B cell (primary cell): ENCODE measurements at regions not wholly inside any gene's neighbourhood (a gene's known extent, or its start where the extent isn't known, plus 50 kb on each side); places are given as distances from the start of the nearest gene placed in this dataset.

Experiments used
- ATAC-seq: fragments of 200-7000 bp; cut with Tn5 transposase; one replicate; pipeline ENCODE4 v1.10.0; 2021; ENCODE audit warnings: low read depth, mild to moderate bottlenecking, moderate number of reproducible peaks, moderate library complexity
- CTCF ChIA-PET: fragments of 350-600 bp; sonication (Branson Sonifier 250); formaldehyde crosslinking; loops from one replicate; lab custom pipeline; 2021; ENCODE audit warnings: antibody characterized with exemption, inconsistent platforms; lab: Charles Lee
- POLR2A ChIA-PET: fragments of 350-600 bp; sonication (Branson Sonifier 250); formaldehyde crosslinking; loops from one replicate; lab custom pipeline; 2021; ENCODE audit warnings: antibody characterized with exemption; lab: Charles Lee
- DNase-seq: peaks from one replicate; pipeline ENCODE4 v3.0.0; 2013
- H2AFZ ChIP-seq: 2 replicates; pipeline ENCODE4 v1.6.1; 2012; ENCODE audit warnings: mild to moderate bottlenecking, low read depth, low read length; ENCODE audit not compliant: insufficient read depth, poor library complexity, severe bottlenecking
- H3K27ac ChIP-seq, 2 donors: 1 replicate in 1 of 2; 2 replicates in 1 of 2; pipeline ENCODE4 v1.5.1; 2012 to 2013; ENCODE audit warnings: low read length in 2 of 2, mild to moderate bottlenecking in 2 of 2, moderate library complexity in 1 of 2
- H3K27me3 ChIP-seq, 4 experiments: fragments of 200-600 bp in 1 of 4; sonication (generic) in 1 of 4; replicated peaks in 1 of 4; 1 replicate in 2 of 4; 2 replicates in 2 of 4; pipeline versions ENCODE4 v1.6.1 to v1.7.0; 2013 to 2016; ENCODE audit warnings: low read length in 3 of 4, mild to moderate bottlenecking in 2 of 4, mixed read lengths in 1 of 4, moderate library complexity in 1 of 4; ENCODE audit not compliant: insufficient read depth in 4 of 4, control insufficient read depth in 3 of 4; ENCODE audit errors: control extremely low read depth in 1 of 4
- H3K36me3 ChIP-seq, 2 experiments: replicated peaks in 1 of 2; 1 replicate in 1 of 2; 2 replicates in 1 of 2; pipeline versions ENCODE4 v1.6.1 to v1.7.1; 2013; ENCODE audit warnings: low read length in 1 of 2; ENCODE audit not compliant: insufficient read depth in 2 of 2, control insufficient read depth in 1 of 2; ENCODE audit errors: control extremely low read depth in 1 of 2, extremely low read depth in 1 of 2
- H3K4me1 ChIP-seq, 2 donors: fragments of 200-600 bp in 1 of 2; sonication (generic) in 1 of 2; 1 replicate in 1 of 2; 2 replicates in 1 of 2; pipeline versions ENCODE4 v1.5.1 to v1.6.1; 2013 to 2017; ENCODE audit warnings: low read length in 2 of 2; ENCODE audit not compliant: control insufficient read depth in 2 of 2, insufficient read depth in 2 of 2
- H3K4me2 ChIP-seq: replicated peaks from 2 replicates; pipeline ENCODE3; 2012; ENCODE audit warnings: mild to moderate bottlenecking, low read depth, low read length; ENCODE audit not compliant: poor library complexity, severe bottlenecking
- H3K4me3 ChIP-seq, 5 experiments: fragments of 200-600 bp in 1 of 5; sonication (generic) in 1 of 5; 1 replicate in 3 of 5; 2 replicates in 2 of 5; pipeline versions ENCODE4 v1.5.1 to v1.7.0; 2011 to 2016; ENCODE audit warnings: low read length in 4 of 5, mild to moderate bottlenecking in 4 of 5, low read depth in 2 of 5, control low read depth in 1 of 5, moderate library complexity in 1 of 5; ENCODE audit not compliant: insufficient read depth in 1 of 5; ENCODE audit errors: control extremely low read depth in 1 of 5, extremely low read depth in 1 of 5
- H3K79me2 ChIP-seq: fragments of 200-600 bp; sonication (generic); one replicate; pipeline ENCODE4 v1.6.0; 2016; ENCODE audit warnings: low read length; ENCODE audit not compliant: control insufficient read depth, insufficient read depth
- H3K9ac ChIP-seq: fragments of 200-600 bp; sonication (generic); 2 replicates; pipeline ENCODE4 v1.6.1; 2017; ENCODE audit warnings: mild to moderate bottlenecking, low read length, moderate library complexity
- H3K9me3 ChIP-seq, 3 donors: one replicate each; pipeline versions ENCODE4 v1.6.1 to v1.7.1; 2013; ENCODE audit warnings: low read length in 2 of 3; ENCODE audit not compliant: control insufficient read depth in 2 of 3, insufficient read depth in 1 of 3; ENCODE audit errors: control extremely low read depth in 1 of 3
- H4K20me1 ChIP-seq: 2 replicates; pipeline ENCODE4 v1.6.0; 2012; ENCODE audit warnings: mild to moderate bottlenecking, low read length; ENCODE audit not compliant: insufficient read depth, control insufficient read depth, poor library complexity, severe bottlenecking
- H3K27ac Mint-ChIP-seq: one replicate; pipeline ENCODE4 v1.8.0; 2021; ENCODE audit warnings: mixed read lengths
- H3K27me3 Mint-ChIP-seq: one replicate; pipeline ENCODE4 v1.8.0; 2021; ENCODE audit warnings: mixed read lengths
- H3K4me1 Mint-ChIP-seq: one replicate; pipeline ENCODE4 v1.8.0; 2021; ENCODE audit warnings: mixed read lengths
- H3K4me3 Mint-ChIP-seq: one replicate; pipeline ENCODE4 v1.8.0; 2021; ENCODE audit warnings: mixed read lengths
- H3K9me3 Mint-ChIP-seq: one replicate; pipeline ENCODE4 v1.8.0; 2022; ENCODE audit warnings: mixed read lengths; ENCODE audit not compliant: insufficient read depth
- CTCF ChIP-seq: fragments of 200-600 bp; IDR thresholded peaks from one replicate; pipeline ENCODE4 v1.8.0; 2022; ENCODE audit warnings: antibody characterized with exemption, mild to moderate bottlenecking
- EZH2 ChIP-seq: IDR thresholded peaks from 2 replicates; pipeline ENCODE4 v1.6.1; 2012; ENCODE audit warnings: borderline replicate concordance, low read depth, mild to moderate bottlenecking, moderate library complexity, low read length; ENCODE audit not compliant: insufficient read depth, poor library complexity, severe bottlenecking
- WGBS: methylation state at CpG from one replicate; pipeline ENCODE4 v1.1.5; 2013; ENCODE audit warnings: missing lambda C conversion rate; ENCODE audit not compliant: insufficient coverage; 5-methylcytosine and 5-hydroxymethylcytosine counted together
- intact Hi-C: fragments of 100-400 bp; cut with micrococcal nuclease; formaldehyde crosslinking; loops from one replicate; pipeline ENCODE4 v1.10.0; 2022

- H3K4me1 Mint-ChIP-seq: no peaks in the 10 kb centered on the region
- no peak overlapping the region for H3K27ac Mint-ChIP-seq
- H3K9me3 Mint-ChIP-seq: peaks cover 18% of the 10 kb centered on the region
Observed at GRCh38 chr7:124295289-124295688, 262.4 kb upstream of the TMEM229A start.

GRCh38 chr7:124284937-124285336 is 252.1 kb upstream of the TMEM229A start:
- no peak overlapping the region for H3K4me2 ChIP-seq
- H3K4me1 ChIP-seq: no peaks in the 10 kb centered on the region
- no peaks in the 10 kb centered on the region for H3K4me1 Mint-ChIP-seq
- H3K9me3 ChIP-seq: no peaks in the 10 kb centered on the region
- no peaks in the 10 kb centered on the region for H4K20me1 ChIP-seq
- no peak overlapping the region for H3K27ac ChIP-seq
- H3K27me3 Mint-ChIP-seq: no peaks in the 10 kb centered on the region
- H3K27ac Mint-ChIP-seq: no peak overlapping the region
- no peaks in the 10 kb centered on the region for H3K27me3 ChIP-seq
- CTCF ChIA-PET: no interaction called here
- no peaks in the 10 kb centered on the region for H3K9me3 Mint-ChIP-seq
- DNase-seq (no peak), ATAC-seq (no peak)
- H3K4me3 ChIP-seq: no peak overlapping the region
- TF ChIP-seq EZH2: no peak
- TF ChIP-seq CTCF: no peak
- no peak overlapping the region for H2AFZ ChIP-seq
- no peaks in the 10 kb centered on the region for H3K79me2 ChIP-seq
- H3K4me3 Mint-ChIP-seq: no peak overlapping the region
- H3K9ac ChIP-seq: no peak overlapping the region
- H3K36me3 ChIP-seq: no peaks in the 10 kb centered on the region
- POLR2A ChIA-PET: no interaction called here
- intact Hi-C loops: no loop called here
- no CpG with 5 or more reads among the region's 1 CpG for WGBS

More at GRCh38 chr7:124295289-124295688, 262.4 kb upstream of the TMEM229A start:
- DNase-seq: no peak
- Histone ChIP-seq H3K4me1 (no peaks in the 10 kb centered on the region), H3K9me3 (peaks cover 0 to 5% (median 0%) of the 10 kb centered on the region in 3 donors), H4K20me1 (no peaks in the 10 kb centered on the region), H3K27ac (no peak overlapping the region), H3K4me2 (no peak overlapping the region), H3K36me3 (no peaks in the 10 kb centered on the region), H3K27me3 (no peaks in the 10 kb centered on the region), H3K79me2 (no peaks in the 10 kb centered on the region), H2AFZ (no peak overlapping the region), H3K4me3 (no peak overlapping the region), H3K9ac (no peak overlapping the region)
- no CpG with 5 or more reads among the region's 1 CpG for WGBS
- H3K4me3 Mint-ChIP-seq: no peak overlapping the region
- ChIA-PET CTCF (no interaction called here), POLR2A (no interaction called here)
- no peak for ATAC-seq
- H3K27me3 Mint-ChIP-seq: no peaks in the 10 kb centered on the region
- intact Hi-C loops: no loop called here
- TF ChIP-seq EZH2 (no peak), CTCF (no peak)
